Lower leg skin (tissue), 4 donors: ENCODE measurements at regions not wholly inside any gene's neighbourhood (a gene's known extent, or its start where the extent isn't known, plus 50 kb on each side); places are given as distances from the start of the nearest gene placed in this dataset.

Source experiments
- DNase-seq, 2 donors: peaks; one replicate each; pipeline ENCODE4 v3.0.0-alpha.2; 2019; ENCODE audit warnings: low spot score in 2 of 2
- H3K4me3 ChIP-seq: fragments of 200-600 bp; sonication (generic); 2 replicates; pipeline ENCODE4 v1.5.1; 2017; ENCODE audit warnings: mild to moderate bottlenecking, low read depth; ENCODE audit not compliant: poor library complexity, severe bottlenecking
- CTCF ChIP-seq, 3 donors: fragments of 450-650 bp; IDR thresholded peaks; one replicate each; pipeline ENCODE4 v1.5.1; 2016; ENCODE audit warnings: antibody characterized with exemption in 3 of 3, mild to moderate bottlenecking in 3 of 3, moderate library complexity in 2 of 3
- POLR2A ChIP-seq, 2 donors: fragments of 450-650 bp; IDR thresholded peaks; one replicate each; pipeline ENCODE4 v1.6.1; 2016 to 2017; ENCODE audit warnings: antibody characterized with exemption in 2 of 2, mild to moderate bottlenecking in 1 of 2, moderate library complexity in 1 of 2
- WGBS, 2 donors: methylation state at CpG; one replicate each; pipeline ENCODE4 v1.1.5; 2018; 5-methylcytosine and 5-hydroxymethylcytosine counted together
- intact Hi-C: fragments of 100-400 bp; cut with DNase I; formaldehyde crosslinking; loops from one replicate; pipeline ENCODE4 v1.15.0; 2023; ENCODE audit warnings: low total_unique reads

DNA sequence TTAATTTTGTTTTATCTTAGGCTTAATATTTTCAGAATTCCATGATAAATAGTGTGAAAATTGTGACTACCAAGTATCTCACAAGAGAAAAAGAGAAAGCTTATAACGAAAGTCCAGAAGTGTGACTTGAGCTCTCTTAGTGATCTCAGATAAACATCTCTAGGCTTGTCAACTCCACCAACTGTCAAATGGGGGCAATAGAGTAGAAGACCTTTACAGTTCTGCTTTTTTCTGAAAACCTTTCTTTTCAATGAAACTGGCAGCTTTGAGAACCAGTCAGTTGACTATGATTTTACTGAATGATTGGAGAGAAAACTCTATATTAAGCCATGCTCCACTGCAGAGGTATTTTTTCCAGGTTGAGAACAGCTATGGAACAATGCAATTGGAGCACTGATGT is 119.2 kb upstream of the TP63 start:
- H3K4me3 ChIP-seq: no peak overlapping the region
- DNase-seq: no peak
- TF ChIP-seq CTCF (IDR thresholded peaks at IDR 0.05) (no peak), POLR2A (IDR thresholded peaks at IDR 0.05) (no peak)
- intact Hi-C loops: no loop called here
- WGBS, 2 donors: 89 to 93% methylated on average over 1 of the region's 1 CpG

GRCh38 chr3:189512821-189513220 is 118.4 kb upstream of the TP63 start:
- TF ChIP-seq POLR2A (IDR thresholded peaks at IDR 0.05): no peak
- no peak for TF ChIP-seq CTCF (IDR thresholded peaks at IDR 0.05)
- no peak overlapping the region for H3K4me3 ChIP-seq
- DNase-seq: no peak
- intact Hi-C loops: no loop called here

GRCh38 chr3:189513281-189514117 is 117.7 kb upstream of the TP63 start:
- TF ChIP-seq POLR2A (IDR thresholded peaks at IDR 0.05) (no peak), CTCF (IDR thresholded peaks at IDR 0.05) (no peak)
- intact Hi-C loops: no loop called here
- no peak for DNase-seq
- H3K4me3 ChIP-seq: no peak overlapping the region
- 57 to 59% methylated on average over 9 of the region's 9 CpGs for WGBS, 2 donors

- DNase-seq: no peak
- intact Hi-C loops: no loop called here
- TF ChIP-seq POLR2A (IDR thresholded peaks at IDR 0.05): no peak
- TF ChIP-seq CTCF (IDR thresholded peaks at IDR 0.05): no peak
- WGBS, 2 donors: 60 to 69% methylated on average over 3 of the region's 3 CpGs
- no peak overlapping the region for H3K4me3 ChIP-seq
Measured at GRCh38 chr3:189516039-189516438, 115.2 kb upstream of the TP63 start.

GRCh38 chr3:189517981-189518380 is 113.2 kb upstream of the TP63 start:
- TF ChIP-seq POLR2A (IDR thresholded peaks at IDR 0.05) (no peak), CTCF (IDR thresholded peaks at IDR 0.05) (no peak)
- WGBS, 2 donors: 89 to 100% methylated on average over 1 of the region's 1 CpG
- DNase-seq: no peak
- intact Hi-C loops: no loop called here
- no peak overlapping the region for H3K4me3 ChIP-seq

DNA sequence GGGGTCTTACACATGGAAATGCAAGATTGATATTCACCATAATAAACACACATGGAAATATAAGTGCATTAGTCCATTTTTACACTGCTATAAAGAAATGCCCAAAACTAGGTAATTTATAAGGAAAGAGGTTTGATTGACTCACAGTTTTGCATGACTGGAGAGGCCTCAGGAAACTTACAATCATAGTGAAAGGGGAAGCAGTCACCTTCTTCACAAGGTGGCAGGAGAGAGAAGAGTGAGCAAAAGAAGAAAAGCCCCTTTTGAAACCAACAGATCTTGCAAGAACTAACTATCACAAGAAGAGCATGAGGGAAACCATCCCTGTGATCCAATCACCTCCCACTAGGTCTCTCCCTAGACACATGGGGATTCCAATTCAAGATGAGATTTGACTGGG is 111.7 kb upstream of the TP63 start:
- DNase-seq: no peak
- TF ChIP-seq POLR2A (IDR thresholded peaks at IDR 0.05): no peak
- no peak for TF ChIP-seq CTCF (IDR thresholded peaks at IDR 0.05)
- no peak overlapping the region for H3K4me3 ChIP-seq
- intact Hi-C loops: no loop called here
